Right renal pelvis (tissue), 4 donors: ENCODE measurements at regions not wholly inside any gene's neighbourhood (a gene's known extent, or its start where the extent isn't known, plus 50 kb on each side); places are given as distances from the start of the nearest gene placed in this dataset.

Experiments used
- DNase-seq, 4 donors: peaks; one replicate each; pipeline ENCODE4 v3.0.0-alpha.2; 2013; ENCODE audit warnings: low read depth in 4 of 4, low spot score in 3 of 4, missing footprints in 1 of 4

DNA sequence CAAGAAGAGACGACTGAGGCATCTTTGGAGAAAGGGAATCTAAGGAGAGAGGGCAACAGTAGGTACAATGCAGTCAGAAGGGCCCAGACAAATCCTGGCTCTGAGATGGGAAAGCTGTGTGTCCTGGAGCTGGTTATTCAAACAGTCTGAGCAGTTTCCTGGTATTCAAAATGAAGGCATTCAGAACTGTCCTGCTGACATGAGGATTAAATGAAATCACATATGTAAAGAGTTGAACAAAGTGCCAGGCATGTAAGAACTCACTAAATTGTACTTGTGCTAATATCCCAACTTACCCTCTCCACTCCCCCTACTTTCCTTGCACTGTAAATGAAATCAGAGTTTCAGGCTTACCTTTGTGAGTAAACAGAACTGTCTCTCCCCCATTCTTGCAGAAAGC, 60.9 kb upstream of the LDB2 start:
- no peak for DNase-seq

DNA sequence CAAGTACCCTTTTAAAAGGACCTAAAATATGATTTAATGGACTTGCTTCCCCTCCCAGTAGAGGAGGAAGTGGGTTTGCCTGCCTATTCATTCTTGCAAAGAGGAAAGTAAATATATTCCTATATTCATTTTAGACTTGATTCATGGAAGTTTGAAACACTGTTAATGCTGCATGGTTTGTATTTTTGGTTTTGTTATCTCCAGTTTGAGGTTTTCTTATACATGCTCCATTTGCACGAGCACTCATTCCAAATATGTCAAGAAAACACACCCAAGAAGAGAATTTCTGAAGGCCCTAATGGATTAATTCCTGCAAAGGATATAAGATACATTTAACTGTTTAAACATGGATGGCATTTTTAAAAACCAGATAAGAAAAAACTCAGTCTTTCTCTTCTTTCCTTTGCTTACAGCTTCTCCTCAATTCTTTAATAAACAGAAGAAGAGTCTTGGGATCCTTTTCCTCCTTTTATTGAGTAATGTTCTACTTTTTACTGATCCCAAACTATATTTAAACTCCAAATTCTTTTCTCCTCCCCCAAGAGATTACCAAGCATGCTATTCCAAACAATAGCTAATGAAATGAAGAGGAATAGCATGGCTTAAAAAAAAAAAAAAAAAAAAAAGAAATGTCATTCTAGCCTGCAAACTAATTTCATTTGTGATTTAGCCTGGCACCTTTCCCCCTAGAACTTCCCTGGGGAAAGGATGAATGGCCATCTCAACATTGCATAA, 54.6 kb upstream of the LDB2 start:
- no peak for DNase-seq

DNA sequence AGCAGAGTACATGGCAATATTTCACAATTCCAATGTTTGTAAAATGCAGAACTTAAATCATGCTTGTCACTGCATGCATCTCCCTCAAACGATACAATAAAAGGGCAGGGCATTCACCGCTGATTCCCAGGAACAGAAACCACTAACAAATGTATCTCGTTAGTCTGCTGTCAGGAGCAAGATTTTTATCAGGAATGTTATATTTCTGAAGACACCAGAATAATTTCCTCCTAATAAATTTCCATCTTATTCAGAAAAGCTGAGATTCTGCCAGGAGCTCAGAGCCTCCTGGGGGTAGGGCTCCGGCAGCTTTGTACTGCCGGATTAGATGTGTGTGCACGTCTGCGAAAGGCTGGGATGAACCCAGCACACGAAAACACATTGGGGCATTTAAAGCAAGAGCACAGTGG, 54.0 kb upstream of the LDB2 start:
- no peak for DNase-seq
